Globus pallidus (tissue), 1 donor: ENCODE measurements at regions not wholly inside any gene's neighbourhood (a gene's known extent, or its start where the extent isn't known, plus 50 kb on each side); places are given as distances from the start of the nearest gene placed in this dataset.
A peak's percentile ranks its signal among the peaks of the same experiment; 100 is the strongest.
"Not testable (repeated sequence)": the region's sequence is repeated elsewhere in the genome, so short reads cannot be mapped to it uniquely, and the experiment has no call there.

Experiments used
- DNase-seq: peaks from one replicate; pipeline ENCODE4 v3.0.0-alpha.2; 2015; ENCODE audit warnings: low spot score

DNA sequence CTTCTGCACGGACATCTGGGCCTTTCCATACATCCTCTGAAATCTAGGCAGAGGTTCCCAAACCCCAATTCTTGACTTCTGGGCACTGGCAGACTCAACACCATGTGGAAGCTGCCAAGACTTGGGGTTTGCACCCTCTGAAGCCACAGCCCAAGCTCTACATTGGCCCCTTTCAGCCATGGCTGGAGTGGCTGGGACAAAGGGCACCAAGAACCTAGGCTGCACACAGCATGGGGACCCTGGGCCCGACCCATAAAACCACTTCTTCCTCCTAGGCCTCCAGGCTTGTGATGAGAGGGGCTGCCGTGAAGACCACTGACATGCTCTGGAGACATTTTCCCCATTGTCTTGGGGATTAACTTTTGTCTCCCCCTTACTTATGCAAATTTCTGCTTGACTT is 158.0 kb downstream of the GNAI1 start:
- DNase-seq, result not testable (repeated sequence)

DNA sequence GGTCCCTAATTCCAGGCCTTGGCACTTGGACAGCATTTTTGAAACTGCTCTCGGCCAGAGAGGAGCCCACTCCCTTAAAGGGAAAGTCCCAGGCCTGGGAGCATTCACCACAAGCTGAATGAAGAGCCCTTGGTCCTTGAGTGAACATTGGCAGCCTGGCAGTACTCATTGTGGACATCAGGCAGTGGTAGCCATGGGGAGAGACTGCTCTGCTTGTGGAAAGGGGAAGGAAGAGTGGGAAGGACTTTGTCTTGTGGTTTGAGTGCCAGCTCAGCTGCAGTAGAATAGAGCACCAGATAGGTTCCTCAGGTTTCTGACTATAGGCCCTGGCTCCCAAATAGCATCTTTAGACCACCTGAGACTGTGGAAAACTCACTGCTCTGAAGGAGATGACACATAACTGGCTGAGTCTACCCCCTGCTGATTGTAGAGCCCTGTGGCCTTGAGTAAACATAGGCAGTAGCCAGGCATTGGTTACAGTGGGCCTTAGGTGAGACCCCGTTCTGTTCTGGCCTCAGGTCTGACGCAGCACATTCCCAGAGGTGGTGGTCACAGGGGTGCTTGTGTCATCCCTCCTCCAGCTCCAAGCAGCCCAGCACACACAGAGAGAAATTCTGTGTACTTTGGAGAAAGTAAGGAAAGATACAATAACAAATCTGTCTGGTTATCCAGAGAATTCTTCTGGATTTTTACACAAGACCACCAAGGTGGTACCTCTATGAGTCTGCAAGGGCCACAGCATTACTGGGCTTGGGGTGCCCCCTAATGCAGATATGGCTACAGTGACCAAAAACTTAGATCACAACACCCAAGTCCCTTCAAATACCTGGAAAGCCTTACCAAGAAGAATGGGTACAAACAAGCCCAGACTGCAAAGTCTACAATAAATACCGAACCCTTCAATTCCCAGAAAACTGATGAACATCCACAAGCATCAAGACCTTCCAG is 153.8 kb downstream of the GNAI1 start:
- DNase-seq, result peak; percentile 49

DNA sequence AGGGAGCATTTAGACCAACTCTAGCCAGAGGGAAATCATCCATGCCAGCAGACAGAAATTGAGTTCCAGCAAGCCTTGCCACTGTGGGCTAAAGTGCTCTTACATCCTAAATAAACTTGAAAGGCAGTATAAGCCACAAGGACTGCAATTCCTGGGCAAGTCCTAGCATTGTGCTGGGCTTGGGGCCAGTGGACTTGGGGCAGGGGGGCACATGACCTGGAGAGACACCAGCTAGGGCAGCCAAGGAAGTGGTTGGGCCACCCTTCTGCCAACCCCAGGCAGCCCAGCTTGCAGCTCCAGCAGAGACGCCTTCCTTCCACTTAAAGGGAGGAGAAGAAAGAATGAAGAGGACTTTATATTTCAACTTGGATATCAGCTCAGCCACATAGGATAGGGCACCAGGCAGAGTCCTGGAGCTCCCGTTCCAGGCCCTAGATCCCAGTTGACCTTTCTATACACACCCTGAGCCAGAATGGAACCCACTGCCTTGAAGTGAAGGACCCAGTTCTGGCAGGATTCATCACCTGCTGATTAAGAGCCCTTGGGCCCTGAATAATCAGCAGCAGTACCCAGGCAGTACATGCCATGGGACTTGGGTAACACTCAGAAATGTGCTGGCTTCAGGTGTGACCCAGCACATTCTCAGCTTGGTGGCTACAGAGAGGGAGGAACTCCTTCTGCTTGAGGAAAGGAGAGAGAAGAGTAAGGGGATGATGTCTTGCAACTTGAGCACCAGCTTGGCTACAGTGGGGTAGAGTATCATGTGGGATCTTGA is 153.0 kb downstream of the GNAI1 start:
- DNase-seq, result no peak

- no peak for DNase-seq
Measured at GRCh38 chr7:80286611-80287010, 152.0 kb downstream of the GNAI1 start.

DNA sequence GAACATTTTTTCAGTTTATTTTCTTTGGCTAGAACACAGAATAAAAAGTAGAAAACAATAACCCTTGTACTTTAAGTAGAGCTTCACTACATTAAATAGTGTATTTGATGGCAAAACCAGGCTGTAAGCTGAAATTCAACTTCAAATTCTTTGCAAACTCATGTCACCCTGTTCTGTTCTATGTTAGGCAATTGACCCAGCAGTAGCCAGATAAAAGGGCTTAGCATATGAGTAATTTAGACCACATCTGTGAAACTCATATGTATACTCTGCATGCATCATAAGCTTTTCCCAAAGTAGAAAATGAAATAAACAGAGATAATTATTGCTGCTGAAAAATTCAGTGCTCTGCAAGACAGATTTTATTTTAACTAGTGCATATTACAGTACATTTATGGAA is 150.2 kb downstream of the GNAI1 start:
- DNase-seq, result no peak

DNA sequence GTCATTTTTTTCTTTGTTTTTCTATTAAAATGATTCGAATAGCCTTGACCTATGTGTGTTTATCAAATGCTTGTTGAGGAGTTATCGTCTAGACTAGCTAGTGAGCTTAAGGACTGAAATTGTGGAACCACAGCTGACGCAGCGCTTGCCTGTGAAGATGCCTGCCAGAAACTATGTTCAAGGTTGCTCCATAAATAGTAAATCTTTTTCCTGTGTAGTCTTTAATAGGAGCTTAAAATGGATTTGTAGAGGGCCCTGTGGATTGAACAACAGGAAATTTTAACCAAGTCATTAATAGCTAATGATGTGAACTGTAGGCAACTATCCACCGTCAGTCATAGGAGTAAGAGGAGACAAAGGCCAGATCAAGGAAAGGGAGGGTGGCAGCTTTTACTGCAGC is 145.1 kb downstream of the GNAI1 start:
- DNase-seq, result no peak

- no peak for DNase-seq
Measured at GRCh38 chr7:80278737-80279136, 144.1 kb downstream of the GNAI1 start.

DNA sequence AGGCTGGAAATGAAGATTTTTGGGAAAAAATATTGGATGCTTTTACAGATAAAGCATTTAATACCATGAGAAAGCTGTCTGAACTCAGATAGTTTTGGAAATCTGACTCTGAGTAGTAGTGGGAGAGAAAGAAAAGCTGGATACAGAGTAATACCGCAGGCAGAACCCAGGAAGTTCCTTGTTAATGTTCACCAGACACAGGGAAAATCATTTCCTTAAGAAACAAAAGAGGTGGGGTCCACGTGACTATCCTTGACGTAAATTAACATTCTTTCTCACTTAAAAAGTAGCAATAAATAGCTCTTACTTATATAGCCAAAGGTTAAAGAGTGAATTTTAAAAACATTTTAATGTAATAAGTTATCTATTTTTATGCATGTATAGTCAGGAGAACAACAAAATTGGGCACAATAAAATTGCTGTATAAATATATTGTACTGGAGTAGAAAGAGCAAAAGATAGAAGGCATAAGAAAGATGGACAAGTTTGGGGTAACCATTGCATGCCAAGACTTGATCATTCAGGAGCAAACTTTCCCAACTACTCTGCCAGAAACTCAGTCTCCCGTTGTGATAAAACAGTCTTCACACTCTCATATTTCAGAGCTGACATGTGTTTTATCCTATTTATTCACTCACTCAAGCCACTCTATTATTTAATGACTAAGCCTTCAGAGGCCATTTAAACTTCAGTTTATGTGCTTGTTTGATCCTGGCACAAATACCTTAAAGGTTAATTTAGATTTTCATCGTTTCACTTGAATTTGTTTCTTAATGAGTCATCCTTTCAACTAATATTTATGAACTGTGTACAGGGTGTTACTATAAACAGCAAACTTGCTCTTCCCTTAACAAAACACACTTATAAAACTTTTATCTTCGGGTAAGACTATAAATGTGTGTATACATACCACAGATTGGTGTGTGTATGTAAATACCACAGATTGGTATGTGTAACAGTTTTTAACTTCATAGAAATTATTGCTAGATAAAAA is 143.1 kb downstream of the GNAI1 start:
- no peak for DNase-seq
